WERI-Rb-1 (cell line): ENCODE measurements at regions not wholly inside any gene's neighbourhood (a gene's known extent, or its start where the extent isn't known, plus 50 kb on each side); places are given as distances from the start of the nearest gene placed in this dataset.

Experiments used
- DNase-seq: peaks from one replicate; pipeline ENCODE4 v3.0.0-alpha.2; 2020
- H3K27ac ChIP-seq: fragments of 250-450 bp; sonication (Bioruptor Pico); 2 replicates; pipeline ENCODE4 v1.5.1; 2020; ENCODE audit warnings: mild to moderate bottlenecking, moderate library complexity
- H3K27me3 ChIP-seq: fragments of 250-450 bp; sonication (Bioruptor Pico); 2 replicates; pipeline ENCODE4 v1.5.1; 2021; ENCODE audit warnings: mild to moderate bottlenecking, low read depth, moderate library complexity; ENCODE audit not compliant: insufficient read depth, severe bottlenecking
- H3K36me3 ChIP-seq: fragments of 250-450 bp; sonication (Bioruptor Pico); 2 replicates; pipeline ENCODE4 v1.5.1; 2020; ENCODE audit warnings: mild to moderate bottlenecking, moderate library complexity
- H3K4me3 ChIP-seq: 2 replicates; pipeline ENCODE4 v1.5.1; 2011; ENCODE audit warnings: low read depth, mild to moderate bottlenecking, control low read depth, low read length
- H3K9me3 ChIP-seq: fragments of 250-450 bp; sonication (Bioruptor Pico); 2 replicates; pipeline ENCODE4 v1.5.1; 2021; ENCODE audit warnings: mild to moderate bottlenecking, moderate library complexity; ENCODE audit not compliant: severe bottlenecking
- TF ChIP-seq, protein P1 (sequence below): IDR thresholded peaks from 2 replicates; pipeline ENCODE4 v1.5.1; 2011; ENCODE audit warnings: low read depth, mild to moderate bottlenecking, control low read depth, inconsistent platforms, low read length

DNA sequence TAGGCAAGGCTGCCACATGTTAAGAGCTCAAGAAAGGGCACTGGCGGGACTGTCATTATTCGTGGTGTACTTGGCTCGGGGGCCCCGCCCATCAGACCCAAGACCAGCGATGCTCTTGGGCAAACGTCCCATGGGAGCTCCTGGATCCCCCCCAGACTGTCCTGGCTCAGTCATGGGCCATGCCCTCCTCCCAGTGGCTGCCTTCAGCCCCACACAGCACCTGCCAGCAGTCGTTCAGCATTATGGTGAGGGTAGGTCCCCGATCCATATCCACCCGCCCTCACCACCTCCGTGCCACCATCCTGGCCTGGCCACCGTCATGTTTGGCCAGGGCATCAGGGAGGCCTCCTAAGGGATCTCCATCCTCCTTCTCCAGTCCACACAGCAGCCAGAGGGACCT, 51.4 kb upstream of the IQSEC1 start:
- H3K27me3 ChIP-seq: no peaks in the 10 kb centered on the region
- DNase-seq: no peak
- TF ChIP-seq, protein P1, sequence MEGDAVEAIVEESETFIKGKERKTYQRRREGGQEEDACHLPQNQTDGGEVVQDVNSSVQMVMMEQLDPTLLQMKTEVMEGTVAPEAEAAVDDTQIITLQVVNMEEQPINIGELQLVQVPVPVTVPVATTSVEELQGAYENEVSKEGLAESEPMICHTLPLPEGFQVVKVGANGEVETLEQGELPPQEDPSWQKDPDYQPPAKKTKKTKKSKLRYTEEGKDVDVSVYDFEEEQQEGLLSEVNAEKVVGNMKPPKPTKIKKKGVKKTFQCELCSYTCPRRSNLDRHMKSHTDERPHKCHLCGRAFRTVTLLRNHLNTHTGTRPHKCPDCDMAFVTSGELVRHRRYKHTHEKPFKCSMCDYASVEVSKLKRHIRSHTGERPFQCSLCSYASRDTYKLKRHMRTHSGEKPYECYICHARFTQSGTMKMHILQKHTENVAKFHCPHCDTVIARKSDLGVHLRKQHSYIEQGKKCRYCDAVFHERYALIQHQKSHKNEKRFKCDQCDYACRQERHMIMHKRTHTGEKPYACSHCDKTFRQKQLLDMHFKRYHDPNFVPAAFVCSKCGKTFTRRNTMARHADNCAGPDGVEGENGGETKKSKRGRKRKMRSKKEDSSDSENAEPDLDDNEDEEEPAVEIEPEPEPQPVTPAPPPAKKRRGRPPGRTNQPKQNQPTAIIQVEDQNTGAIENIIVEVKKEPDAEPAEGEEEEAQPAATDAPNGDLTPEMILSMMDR: no peak

DNA sequence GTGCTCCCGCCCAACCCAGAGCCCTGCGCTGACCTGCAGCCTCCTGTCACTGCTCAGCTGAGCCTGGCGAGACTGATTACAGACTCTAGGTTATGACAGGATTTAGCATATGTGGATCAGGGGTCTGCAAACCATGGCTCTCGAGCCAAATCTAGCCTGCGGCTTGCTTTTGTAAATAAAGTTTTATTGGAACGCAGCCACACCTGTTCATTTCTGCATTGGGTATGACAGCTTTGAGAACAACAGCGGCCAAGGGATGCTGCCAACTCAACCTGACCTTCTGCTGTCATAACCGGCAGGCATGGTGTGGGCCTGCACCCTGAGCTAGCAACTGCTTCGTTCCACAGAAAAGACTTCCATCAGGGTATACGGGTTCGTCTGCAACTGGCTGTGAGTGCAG, 50.5 kb upstream of the IQSEC1 start:
- Histone ChIP-seq H3K27me3 (no peaks in the 10 kb centered on the region), H3K9me3 (no peaks in the 10 kb centered on the region), H3K36me3 (peaks cover 7% of the 10 kb centered on the region), H3K27ac (no peak overlapping the region), H3K4me3 (no peak overlapping the region)
- TF ChIP-seq, protein P1: no peak
- DNase-seq: no peak

More for the DNA sequence above, 51.4 kb upstream of the IQSEC1 start:
- H3K36me3 ChIP-seq: peaks cover 7% of the 10 kb centered on the region
- peak overlapping the region; percentile 85 for H3K27ac ChIP-seq
- H3K9me3 ChIP-seq: no peaks in the 10 kb centered on the region
- no peak overlapping the region for H3K4me3 ChIP-seq

DNA sequence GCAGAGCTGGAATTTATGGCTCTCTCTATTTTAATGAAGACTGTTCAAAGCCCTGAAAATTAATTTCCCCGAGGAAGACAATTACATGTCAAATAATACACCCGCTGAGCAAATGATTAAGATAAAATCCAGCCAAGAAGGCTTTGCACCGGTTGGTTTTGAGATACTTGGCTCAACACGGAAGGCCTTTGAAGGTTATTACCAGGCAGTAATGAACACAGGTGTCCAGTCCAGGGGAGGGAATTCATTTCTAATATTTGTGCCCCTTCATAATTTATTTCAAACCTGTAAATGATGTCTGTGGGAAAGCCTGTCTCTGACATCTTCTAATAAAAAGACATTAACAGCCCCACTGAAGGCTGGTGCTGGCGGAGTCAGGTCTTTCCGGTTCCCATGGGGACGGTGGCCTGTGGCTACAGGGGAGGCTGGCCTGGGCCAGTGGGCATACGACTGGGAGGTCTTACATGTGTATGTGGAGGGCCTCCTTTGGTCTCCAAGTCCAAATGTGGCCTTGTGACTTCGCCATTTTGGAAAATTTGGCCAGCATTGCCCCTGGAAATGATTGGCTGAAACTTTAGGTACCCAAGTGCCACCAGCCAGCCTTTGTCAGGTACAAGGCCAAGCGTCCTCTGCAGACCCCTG, 49.9 kb upstream of the IQSEC1 start:
- no peak for DNase-seq
- Histone ChIP-seq H3K27me3 (no peaks in the 10 kb centered on the region), H3K9me3 (no peaks in the 10 kb centered on the region), H3K27ac (no peak overlapping the region), H3K4me3 (no peak overlapping the region), H3K36me3 (peaks cover 7% of the 10 kb centered on the region)
- TF ChIP-seq, protein P1: no peak
